Stimulated activated CD4-positive, alpha-beta T cell treated with anti-CD3 and anti-CD28 coated beads, Interleukin-15, amount 100 ng/mL, for 24 hours (primary cell): ENCODE measurements at regions not wholly inside any gene's neighbourhood (a gene's known extent, or its start where the extent isn't known, plus 50 kb on each side); places are given as distances from the start of the nearest gene placed in this dataset.
"Not testable (repeated sequence)": the region's sequence is repeated elsewhere in the genome, so short reads cannot be mapped to it uniquely, and the experiment has no call there.

ENCODE experiments used
- DNase-seq: peaks from one replicate; pipeline ENCODE4 v3.0.0-alpha.2; 2020

- DNase-seq = no peak
These were observed 73.5 kb upstream of the SPATA16 start for GRCh38 chr3:173214576-173214975.

DNA sequence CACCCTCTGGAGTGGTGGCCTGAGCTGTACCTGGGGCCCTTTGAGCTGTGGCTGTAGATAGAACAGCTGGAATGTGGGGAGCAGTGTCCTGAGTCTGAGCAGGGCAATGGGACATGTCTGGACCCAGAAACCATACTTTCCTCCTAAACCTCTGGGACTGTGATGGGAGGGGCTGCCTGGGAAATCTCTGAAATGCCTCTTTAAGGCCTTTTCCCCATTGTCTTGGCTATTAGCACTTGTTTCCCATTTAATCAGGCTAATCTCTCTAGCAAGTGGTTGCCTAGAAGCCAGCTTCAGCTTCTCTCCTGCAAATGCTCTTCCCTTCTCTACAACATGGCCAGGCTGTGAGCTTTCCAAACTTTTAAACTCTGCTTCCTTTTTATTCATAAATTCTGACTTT, 58.5 kb upstream of the SPATA16 start:
- no peak for DNase-seq

- DNase-seq = not testable (repeated sequence)
These were observed 53.8 kb upstream of the SPATA16 start for GRCh38 chr3:173194868-173195267.

DNA sequence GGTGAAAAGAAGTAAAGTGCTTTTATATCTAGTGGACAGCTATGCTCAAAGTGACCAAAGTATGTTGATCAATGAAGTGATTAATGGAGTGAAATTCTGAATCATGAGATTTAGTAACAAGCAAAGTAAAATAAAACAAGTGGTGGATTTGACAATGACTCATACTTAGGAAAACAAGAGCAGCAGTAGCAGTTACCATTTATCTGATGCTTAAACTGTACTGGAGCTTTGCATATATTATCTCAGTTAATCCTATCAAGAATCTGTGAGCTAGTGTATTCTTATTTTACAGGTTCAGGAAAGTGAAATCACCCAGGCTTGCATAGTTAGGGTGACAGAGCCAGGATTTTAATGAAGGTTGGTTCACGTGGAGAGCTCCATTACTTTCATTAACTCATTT, 50.6 kb upstream of the SPATA16 start:
- no peak for DNase-seq
